ENCODE measurements at regions not wholly inside any gene's neighbourhood (a gene's known extent, or its start where the extent isn't known, plus 50 kb on each side); places are given as distances from the start of the nearest gene placed in this dataset.

- no peak for DNase-seq
- Histone ChIP-seq H3K79me2 (ENCODE audit: low read length) (no peaks in the 10 kb centered on the region), H3K27me3 (replicated peaks; ENCODE audit: insufficient read depth, low read length) (no peaks in the 10 kb centered on the region), H3K4me1 (ENCODE audit: low read length) (0 out of 2 replicates have a peak, but pooled peaks cover 4% of the 10 kb centered on the region), H4K20me1 (ENCODE audit: insufficient read depth, low read length) (no peaks in the 10 kb centered on the region), H3K4me3 (ENCODE audit: low read length) (no peak overlapping the region), H3F3A (ENCODE audit: insufficient read depth, low read length) (no peaks in the 10 kb centered on the region), H3K36me3 (replicated peaks; ENCODE audit: insufficient read depth, low read length) (no peaks in the 10 kb centered on the region), H3K9ac (ENCODE audit: low read length) (no peak overlapping the region), H3K9me2 (replicated peaks; ENCODE audit: insufficient read depth, low read length) (no peaks in the 10 kb centered on the region), H3K9me3 (replicated peaks; ENCODE audit: insufficient read depth, low read length) (no peaks in the 10 kb centered on the region), H3K27ac (ENCODE audit: low read length) (no peak overlapping the region), H2AFZ (ENCODE audit: low read length) (no peak overlapping the region), H3K4me2 (ENCODE audit: low read depth, low read length) (no peak overlapping the region)
- TF ChIP-seq EZH2 (optimal IDR thresholded peaks at IDR 0.05; ENCODE audit: low read depth, low read length) (no peak), EZH2phosphoT487 (IDR thresholded peaks at IDR 0.05; ENCODE audit: low read length) (no peak)
- TF ChIP-seq, protein P1, sequence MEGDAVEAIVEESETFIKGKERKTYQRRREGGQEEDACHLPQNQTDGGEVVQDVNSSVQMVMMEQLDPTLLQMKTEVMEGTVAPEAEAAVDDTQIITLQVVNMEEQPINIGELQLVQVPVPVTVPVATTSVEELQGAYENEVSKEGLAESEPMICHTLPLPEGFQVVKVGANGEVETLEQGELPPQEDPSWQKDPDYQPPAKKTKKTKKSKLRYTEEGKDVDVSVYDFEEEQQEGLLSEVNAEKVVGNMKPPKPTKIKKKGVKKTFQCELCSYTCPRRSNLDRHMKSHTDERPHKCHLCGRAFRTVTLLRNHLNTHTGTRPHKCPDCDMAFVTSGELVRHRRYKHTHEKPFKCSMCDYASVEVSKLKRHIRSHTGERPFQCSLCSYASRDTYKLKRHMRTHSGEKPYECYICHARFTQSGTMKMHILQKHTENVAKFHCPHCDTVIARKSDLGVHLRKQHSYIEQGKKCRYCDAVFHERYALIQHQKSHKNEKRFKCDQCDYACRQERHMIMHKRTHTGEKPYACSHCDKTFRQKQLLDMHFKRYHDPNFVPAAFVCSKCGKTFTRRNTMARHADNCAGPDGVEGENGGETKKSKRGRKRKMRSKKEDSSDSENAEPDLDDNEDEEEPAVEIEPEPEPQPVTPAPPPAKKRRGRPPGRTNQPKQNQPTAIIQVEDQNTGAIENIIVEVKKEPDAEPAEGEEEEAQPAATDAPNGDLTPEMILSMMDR (IDR thresholded peaks at IDR 0.05; ENCODE audit: low read length): no peak
Measured at GRCh38 chr13:44873461-44873860, 115.8 kb downstream of the NUFIP1 start.

DNA sequence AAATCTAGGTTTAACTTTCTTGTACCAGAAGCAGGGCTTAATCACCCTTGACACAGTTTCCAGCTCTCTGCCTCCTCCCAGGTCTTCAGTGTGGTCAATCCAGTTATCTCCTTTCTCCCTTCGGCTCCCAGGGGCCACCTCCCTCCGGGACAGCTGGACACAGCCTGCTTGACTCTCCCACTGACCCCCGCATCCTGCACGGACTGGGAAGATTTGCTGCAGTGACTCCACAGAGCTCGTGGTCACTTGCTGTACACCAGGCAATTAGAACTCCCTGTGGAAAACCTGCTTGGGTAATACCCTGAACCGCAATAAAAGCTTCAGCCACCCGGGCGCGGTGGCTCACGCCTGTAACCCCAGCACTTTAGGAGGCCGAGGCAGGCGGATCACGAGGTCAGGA is 116.5 kb downstream of the NUFIP1 start:
- Histone ChIP-seq H3K4me3 (ENCODE audit: low read length) (no peak overlapping the region), H3K27me3 (replicated peaks; ENCODE audit: insufficient read depth, low read length) (no peaks in the 10 kb centered on the region), H2AFZ (ENCODE audit: low read length) (no peak overlapping the region), H3K27ac (ENCODE audit: low read length) (no peak overlapping the region), H3K79me2 (ENCODE audit: low read length) (no peaks in the 10 kb centered on the region), H3K4me2 (ENCODE audit: low read depth, low read length) (no peak overlapping the region), H3K9ac (ENCODE audit: low read length) (no peak overlapping the region), H4K20me1 (ENCODE audit: insufficient read depth, low read length) (no peaks in the 10 kb centered on the region), H3K9me3 (replicated peaks; ENCODE audit: insufficient read depth, low read length) (no peaks in the 10 kb centered on the region), H3K36me3 (replicated peaks; ENCODE audit: insufficient read depth, low read length) (no peaks in the 10 kb centered on the region), H3K4me1 (ENCODE audit: low read length) (0 out of 2 replicates have a peak, but pooled peaks cover 4% of the 10 kb centered on the region), H3F3A (ENCODE audit: insufficient read depth, low read length) (no peaks in the 10 kb centered on the region), H3K9me2 (replicated peaks; ENCODE audit: insufficient read depth, low read length) (no peaks in the 10 kb centered on the region)
- TF ChIP-seq EZH2phosphoT487 (IDR thresholded peaks at IDR 0.05; ENCODE audit: low read length): no peak
- no peak for TF ChIP-seq EZH2 (optimal IDR thresholded peaks at IDR 0.05; ENCODE audit: low read depth, low read length)
- TF ChIP-seq, protein P1 (IDR thresholded peaks at IDR 0.05; ENCODE audit: low read length): no peak
- no peak for DNase-seq

DNA sequence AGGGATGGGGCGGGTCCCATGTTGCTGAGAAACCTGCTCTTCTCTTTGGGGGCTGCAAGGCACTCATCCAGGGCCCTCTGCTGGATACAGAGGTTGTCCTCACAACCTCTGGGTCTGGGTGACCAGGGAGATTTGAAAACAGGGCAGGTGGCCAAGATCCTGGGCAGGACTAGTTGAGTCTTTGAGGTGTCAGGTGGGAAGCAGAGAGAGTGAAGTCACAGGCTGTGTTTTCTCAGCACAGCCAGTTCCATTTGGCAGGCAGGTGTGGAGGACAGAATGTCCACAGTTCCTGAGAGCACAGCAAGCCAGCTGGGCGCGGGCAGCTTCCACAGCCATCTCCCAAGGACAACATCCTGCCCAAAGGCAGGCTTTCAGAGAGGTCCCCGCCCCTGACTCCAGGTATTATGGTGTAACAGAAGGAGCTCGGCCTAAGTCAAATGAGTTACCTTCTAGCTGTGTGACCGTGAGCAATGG is 118.8 kb downstream of the NUFIP1 start:
- Histone ChIP-seq H3K4me3 (ENCODE audit: low read length) (no peak overlapping the region), H3K27ac (ENCODE audit: low read length) (no peak overlapping the region), H3K9ac (ENCODE audit: low read length) (no peak overlapping the region), H3F3A (ENCODE audit: insufficient read depth, low read length) (no peaks in the 10 kb centered on the region), H3K27me3 (replicated peaks; ENCODE audit: insufficient read depth, low read length) (no peaks in the 10 kb centered on the region), H3K9me2 (replicated peaks; ENCODE audit: insufficient read depth, low read length) (no peaks in the 10 kb centered on the region), H4K20me1 (ENCODE audit: insufficient read depth, low read length) (no peaks in the 10 kb centered on the region), H2AFZ (ENCODE audit: low read length) (no peak overlapping the region), H3K4me2 (ENCODE audit: low read depth, low read length) (no peak overlapping the region), H3K4me1 (ENCODE audit: low read length) (0 out of 2 replicates have a peak, but pooled peaks cover 4% of the 10 kb centered on the region), H3K79me2 (ENCODE audit: low read length) (no peaks in the 10 kb centered on the region), H3K9me3 (replicated peaks; ENCODE audit: insufficient read depth, low read length) (no peaks in the 10 kb centered on the region), H3K36me3 (replicated peaks; ENCODE audit: insufficient read depth, low read length) (no peaks in the 10 kb centered on the region)
- no peak for DNase-seq
- TF ChIP-seq, protein P1 (IDR thresholded peaks at IDR 0.05; ENCODE audit: low read length): no peak
- no peak for TF ChIP-seq EZH2 (optimal IDR thresholded peaks at IDR 0.05; ENCODE audit: low read depth, low read length)
- no peak for TF ChIP-seq EZH2phosphoT487 (IDR thresholded peaks at IDR 0.05; ENCODE audit: low read length)
